ENCODE measurements at regions not wholly inside any gene's neighbourhood (a gene's known extent, or its start where the extent isn't known, plus 50 kb on each side); places are given as distances from the start of the nearest gene placed in this dataset.

GRCh38 chr18:22507055-22507454 is 89.3 kb upstream of the CTAGE1 start (continued):
- TF ChIP-seq REST (IDR thresholded peaks at IDR 0.05; ENCODE audit: low read depth, low read length) = no peak
- TF ChIP-seq HCFC1 (IDR thresholded peaks at IDR 0.05; ENCODE audit: low read length) = no peak
- TF ChIP-seq BACH1 (IDR thresholded peaks at IDR 0.05; ENCODE audit: borderline replicate concordance) = no peak
- TF ChIP-seq ZNF384 (IDR thresholded peaks at IDR 0.05; ENCODE audit: borderline replicate concordance, low read depth, low read length) = no peak
- TF ChIP-seq EZH2 (IDR thresholded peaks at IDR 0.05; ENCODE audit: borderline replicate concordance, control insufficient read depth, low read depth, low read length) = no peak
- TF ChIP-seq CBFB (IDR thresholded peaks at IDR 0.05; ENCODE audit: low read depth) = no peak

- no peaks in the 10 kb centered on the region for H4K20me1 ChIP-seq (ENCODE audit: control insufficient read depth, insufficient read depth)
- no peaks in the 10 kb centered on the region for H3K27me3 ChIP-seq (replicated peaks in 1 of 2; ENCODE audit: control insufficient read depth in 2 of 2, insufficient read depth in 2 of 2, low read length in 1 of 2)
- H3K79me2 ChIP-seq (ENCODE audit: control insufficient read depth, insufficient read depth, low read length) = no peaks in the 10 kb centered on the region
- H3K9ac ChIP-seq (ENCODE audit: control insufficient read depth, insufficient read depth, low read length) = no peak overlapping the region
- no peak overlapping the region for H3K27ac ChIP-seq (ENCODE audit: control insufficient read depth, insufficient read depth)
- ChIA-PET POLR2A (no interaction called here), RAD21 (ENCODE audit: unreplicated experiment) (no interaction called here), SMC1A (ENCODE audit: uncharacterized antibody, unreplicated experiment) (interaction anchor here (0.6 to 1.0 kb wide), 2 partner anchors 11 to 14 kb away, joined by 3 read pairs; no protein-coding TSS in a partner anchor), CTCF (no interaction called here)
- intact Hi-C loops (cut with micrococcal nuclease; ENCODE audit: unreplicated experiment) (loop anchor here (10.0 kb wide), 1 partner anchor 115 kb away; no protein-coding TSS in a partner anchor), in situ Hi-C loops (cut with MboI) (no loop called here)
- no peaks in the 10 kb centered on the region for H3K4me1 ChIP-seq (ENCODE audit: control insufficient read depth, insufficient read depth, low read length)
- no peak overlapping the region for H2AFZ ChIP-seq (ENCODE audit: control insufficient read depth, low read depth, low read length)
- no peak for ATAC-seq
- H3K9me3 ChIP-seq (replicated peaks; ENCODE audit: control insufficient read depth, insufficient read depth, low read length) = no peaks in the 10 kb centered on the region
- FAIRE-seq = no peak
- no peaks in the 10 kb centered on the region for H3K36me3 ChIP-seq (ENCODE audit: control insufficient read depth in 2 of 2, insufficient read depth in 2 of 2, low read length in 1 of 2)
- BruUV-seq (replicated peaks) = no TSS peak
- H3K4me2 ChIP-seq (ENCODE audit: control insufficient read depth, insufficient read depth) = no peak overlapping the region
- no peak for DNase-seq (ENCODE audit: low read depth, low spot score)
- no peak overlapping the region for H3K4me3 ChIP-seq
- WGBS (ENCODE audit: insufficient coverage, insufficient replicate concordance, low lambda C conversion rate, missing lambda C conversion rate) = 0% methylated on average over 1 of the region's 1 CpG
- TF ChIP-seq PRDM15 (CRISPR knock-in tag; IDR thresholded peaks at IDR 0.05) = no peak
- TF ChIP-seq SPI1 (IDR thresholded peaks at IDR 0.05; ENCODE audit: borderline replicate concordance, insufficient read depth, low read depth, low read length) = no peak
- TF ChIP-seq ZZZ3 (IDR thresholded peaks at IDR 0.05; ENCODE audit: control insufficient read depth, insufficient read length, low read depth) = no peak
- no peak for TF ChIP-seq RFX5 (IDR thresholded peaks at IDR 0.05; ENCODE audit: low read depth, low read length)
- no peak for TF ChIP-seq ESRRA (IDR thresholded peaks at IDR 0.05; ENCODE audit: low read length)
- no peak for TF ChIP-seq MEF2B (IDR thresholded peaks at IDR 0.05; ENCODE audit: partially characterized antibody, poor library complexity, severe bottlenecking)
- TF ChIP-seq STAT3 (IDR thresholded peaks at IDR 0.05; ENCODE audit: low read depth, low read length) = no peak
- TF ChIP-seq SIN3A (IDR thresholded peaks at IDR 0.05; ENCODE audit: low read depth, low read length) = no peak
- no peak for TF ChIP-seq IKZF2 (IDR thresholded peaks at IDR 0.05)
- TF ChIP-seq CBFB (IDR thresholded peaks at IDR 0.05; ENCODE audit: low read depth) = no peak
- TF ChIP-seq NBN (IDR thresholded peaks at IDR 0.05) = no peak
- TF ChIP-seq RCOR1 (conservative IDR thresholded peaks at IDR 0.05; ENCODE audit: low read depth, low read length) = no peak
- TF ChIP-seq EZH2 (IDR thresholded peaks at IDR 0.05; ENCODE audit: borderline replicate concordance, control insufficient read depth, low read depth, low read length) = no peak
These were observed 91.7 kb upstream of the CTAGE1 start for GRCh38 chr18:22509423-22509822.

Data from GM12878 (cell line).